ENCODE measurements at regions not wholly inside any gene's neighbourhood (a gene's known extent, or its start where the extent isn't known, plus 50 kb on each side); places are given as distances from the start of the nearest gene placed in this dataset.

GRCh38 chr20:60085551-60086132, 127.4 kb downstream of the CDH26 start:
- Histone ChIP-seq H3K4me1 (no peaks in the 10 kb centered on the region), H3K9me3 (no peaks in the 10 kb centered on the region), H3K27me3 (no peaks in the 10 kb centered on the region; the same call in 1 of the 2 replicates), H3K4me3 (ENCODE audit: low read depth, low read length) (no peak overlapping the region), H3K36me3 (no peaks in the 10 kb centered on the region)
- no peak for DNase-seq
- TF ChIP-seq CTCF (IDR thresholded peaks at IDR 0.05; ENCODE audit: low read depth, low read length) = no peak

GRCh38 chr20:60086821-60087562, 128.8 kb downstream of the CDH26 start:
- Histone ChIP-seq H3K27me3 (no peaks in the 10 kb centered on the region), H3K4me3 (ENCODE audit: low read depth, low read length) (no peak overlapping the region), H3K9me3 (no peaks in the 10 kb centered on the region), H3K36me3 (no peaks in the 10 kb centered on the region), H3K4me1 (no peaks in the 10 kb centered on the region)
- no peak for TF ChIP-seq CTCF (IDR thresholded peaks at IDR 0.05; ENCODE audit: low read depth, low read length)
- no peak for DNase-seq

- H3K4me3 ChIP-seq (ENCODE audit: low read depth, low read length) = no peak overlapping the region
Observed at GRCh38 chr20:60087563-60088105, 129.4 kb downstream of the CDH26 start.

GRCh38 chr20:60088236-60088635, 130.0 kb downstream of the CDH26 start:
- H3K36me3 ChIP-seq = no peaks in the 10 kb centered on the region
- TF ChIP-seq CTCF (IDR thresholded peaks at IDR 0.05; ENCODE audit: low read depth, low read length) = no peak

More at GRCh38 chr20:60087563-60088105, 129.4 kb downstream of the CDH26 start:
- Histone ChIP-seq H3K4me1 (no peaks in the 10 kb centered on the region), H3K9me3 (no peaks in the 10 kb centered on the region), H3K27me3 (no peaks in the 10 kb centered on the region), H3K36me3 (no peaks in the 10 kb centered on the region)
- no peak for TF ChIP-seq CTCF (IDR thresholded peaks at IDR 0.05; ENCODE audit: low read depth, low read length)
- DNase-seq = no peak

GRCh38 chr20:60090631-60091030, 132.4 kb downstream of the CDH26 start:
- DNase-seq = no peak
- no peaks in the 10 kb centered on the region for H3K36me3 ChIP-seq
- no peaks in the 10 kb centered on the region for H3K4me1 ChIP-seq
- no peaks in the 10 kb centered on the region for H3K27me3 ChIP-seq
- no peak for TF ChIP-seq CTCF (IDR thresholded peaks at IDR 0.05; ENCODE audit: low read depth, low read length)
- no peaks in the 10 kb centered on the region for H3K9me3 ChIP-seq
- no peak overlapping the region for H3K4me3 ChIP-seq (ENCODE audit: low read depth, low read length)

More at GRCh38 chr20:60088236-60088635, 130.0 kb downstream of the CDH26 start:
- Histone ChIP-seq H3K9me3 (no peaks in the 10 kb centered on the region), H3K27me3 (no peaks in the 10 kb centered on the region), H3K4me3 (ENCODE audit: low read depth, low read length) (no peak overlapping the region), H3K4me1 (no peaks in the 10 kb centered on the region)
- no peak for DNase-seq

GRCh38 chr20:60091305-60091704, 133.1 kb downstream of the CDH26 start:
- no peaks in the 10 kb centered on the region for H3K36me3 ChIP-seq
- H3K27me3 ChIP-seq = no peaks in the 10 kb centered on the region
- no peaks in the 10 kb centered on the region for H3K9me3 ChIP-seq
- no peak for TF ChIP-seq CTCF (IDR thresholded peaks at IDR 0.05; ENCODE audit: low read depth, low read length)
- no peaks in the 10 kb centered on the region for H3K4me1 ChIP-seq
- no peak overlapping the region for H3K4me3 ChIP-seq (ENCODE audit: low read depth, low read length)
- no peak for DNase-seq
